ENCODE measurements at regions not wholly inside any gene's neighbourhood (a gene's known extent, or its start where the extent isn't known, plus 50 kb on each side); places are given as distances from the start of the nearest gene placed in this dataset.

DNA sequence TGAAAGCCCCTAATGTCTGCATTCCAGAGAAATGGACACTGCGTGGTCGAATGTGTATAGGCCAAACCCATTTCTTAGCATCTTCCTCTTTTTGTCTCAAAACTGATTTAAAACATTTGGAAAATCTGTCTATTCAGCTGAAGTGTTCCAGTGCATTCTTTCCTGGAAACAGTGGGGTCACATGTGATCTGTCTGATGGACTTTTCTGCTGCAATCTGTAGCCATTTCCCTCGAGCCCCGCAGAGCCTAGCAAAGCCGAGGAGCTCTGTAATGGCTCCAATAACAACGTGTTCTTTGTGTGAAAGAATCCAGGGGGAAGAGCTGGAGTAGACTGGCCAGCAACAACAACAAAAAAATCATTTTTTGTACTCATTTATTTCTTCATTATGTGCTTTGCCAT lies 329.3 kb downstream of the BARHL2 start:
- H3K27ac ChIP-seq = no peak overlapping the region
- no peak for ATAC-seq
- no peak for FAIRE-seq
- H3K27me3 ChIP-seq = no peaks in the 10 kb centered on the region
- intact Hi-C loops (cut with DNase I) = no loop called here
- TF ChIP-seq, protein P1, sequence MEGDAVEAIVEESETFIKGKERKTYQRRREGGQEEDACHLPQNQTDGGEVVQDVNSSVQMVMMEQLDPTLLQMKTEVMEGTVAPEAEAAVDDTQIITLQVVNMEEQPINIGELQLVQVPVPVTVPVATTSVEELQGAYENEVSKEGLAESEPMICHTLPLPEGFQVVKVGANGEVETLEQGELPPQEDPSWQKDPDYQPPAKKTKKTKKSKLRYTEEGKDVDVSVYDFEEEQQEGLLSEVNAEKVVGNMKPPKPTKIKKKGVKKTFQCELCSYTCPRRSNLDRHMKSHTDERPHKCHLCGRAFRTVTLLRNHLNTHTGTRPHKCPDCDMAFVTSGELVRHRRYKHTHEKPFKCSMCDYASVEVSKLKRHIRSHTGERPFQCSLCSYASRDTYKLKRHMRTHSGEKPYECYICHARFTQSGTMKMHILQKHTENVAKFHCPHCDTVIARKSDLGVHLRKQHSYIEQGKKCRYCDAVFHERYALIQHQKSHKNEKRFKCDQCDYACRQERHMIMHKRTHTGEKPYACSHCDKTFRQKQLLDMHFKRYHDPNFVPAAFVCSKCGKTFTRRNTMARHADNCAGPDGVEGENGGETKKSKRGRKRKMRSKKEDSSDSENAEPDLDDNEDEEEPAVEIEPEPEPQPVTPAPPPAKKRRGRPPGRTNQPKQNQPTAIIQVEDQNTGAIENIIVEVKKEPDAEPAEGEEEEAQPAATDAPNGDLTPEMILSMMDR (IDR thresholded peaks at IDR 0.05) = no peak
- 39 to 40% methylated on average over 6 of the region's 6 CpGs for WGBS, 2 donors
- no peaks in the 10 kb centered on the region for H3K9me3 ChIP-seq
- H3K36me3 ChIP-seq = no peaks in the 10 kb centered on the region
- H3K4me3 ChIP-seq = no peak overlapping the region
- DNase-seq = no peak
- no peaks in the 10 kb centered on the region for H3K4me1 ChIP-seq

DNA sequence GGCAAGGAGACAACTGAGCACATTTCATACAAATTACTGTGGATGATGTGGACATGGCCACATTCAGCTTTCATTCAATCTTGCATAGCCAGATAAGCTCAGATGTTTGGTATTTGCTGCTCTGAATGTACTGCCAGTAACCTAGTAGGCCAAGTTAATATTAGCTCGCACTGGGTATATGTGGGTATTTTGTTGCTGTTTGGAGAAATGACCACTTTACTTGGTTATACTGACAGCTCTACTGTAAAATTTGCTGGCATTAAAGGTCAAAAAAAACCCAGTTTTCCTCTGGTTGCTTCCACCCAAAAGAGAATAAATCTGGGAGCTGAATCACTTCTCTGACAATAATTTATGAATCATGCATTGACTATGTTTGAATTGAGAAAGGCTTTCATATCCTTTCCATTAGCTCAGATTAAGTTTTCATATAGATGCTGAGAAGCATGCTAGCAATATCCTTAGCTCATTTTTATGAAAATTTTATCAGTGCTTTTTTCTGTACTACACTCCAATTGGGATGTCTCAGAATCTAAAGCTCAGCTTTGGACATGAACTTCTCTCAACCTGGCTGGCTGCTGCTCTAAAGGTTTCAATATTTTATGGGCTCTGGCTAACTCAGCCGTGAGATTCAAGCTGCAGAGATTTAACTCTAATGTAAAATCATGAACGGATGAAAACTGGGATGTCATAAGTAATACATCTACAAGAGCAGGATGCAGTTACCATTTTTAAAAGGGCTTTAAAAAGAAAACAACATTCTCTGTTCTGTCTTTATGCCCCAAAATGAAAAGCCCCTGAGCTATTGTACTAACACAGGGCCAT lies 330.0 kb downstream of the BARHL2 start:
- no peaks in the 10 kb centered on the region for H3K27me3 ChIP-seq
- DNase-seq (no peak), FAIRE-seq (no peak), ATAC-seq (no peak)
- TF ChIP-seq, protein P1 (IDR thresholded peaks at IDR 0.05) = no peak
- 61 to 68% methylated on average over 3 of the region's 3 CpGs for WGBS, 2 donors
- no peaks in the 10 kb centered on the region for H3K36me3 ChIP-seq
- no peak overlapping the region for H3K27ac ChIP-seq
- intact Hi-C loops (cut with DNase I) = no loop called here
- no peaks in the 10 kb centered on the region for H3K9me3 ChIP-seq
- H3K4me3 ChIP-seq = no peak overlapping the region
- no peaks in the 10 kb centered on the region for H3K4me1 ChIP-seq

DNA sequence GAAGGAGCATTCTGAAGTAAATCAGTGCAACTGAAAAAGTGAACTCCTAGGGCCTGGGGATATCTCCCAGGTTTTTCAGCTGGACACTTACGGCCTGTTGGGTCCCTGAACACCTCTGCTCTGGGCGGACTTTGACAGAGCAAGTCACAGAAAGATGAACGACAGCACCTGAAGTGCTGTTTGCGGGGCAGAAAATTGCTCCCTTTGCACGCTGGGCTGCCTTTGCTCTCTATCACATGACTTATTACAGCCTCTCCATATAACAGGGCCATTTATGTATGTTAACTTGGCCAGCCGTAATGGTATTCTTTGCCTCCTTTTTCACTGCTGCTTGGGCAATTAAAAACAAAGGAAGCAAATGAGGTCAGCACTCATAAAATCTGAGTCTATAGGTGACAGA lies 332.9 kb downstream of the BARHL2 start:
- TF ChIP-seq, protein P1 (IDR thresholded peaks at IDR 0.05) = no peak
- H3K9me3 ChIP-seq = no peaks in the 10 kb centered on the region
- no peaks in the 10 kb centered on the region for H3K36me3 ChIP-seq
- DNase-seq (no peak), ATAC-seq (no peak), FAIRE-seq (no peak)
- H3K27me3 ChIP-seq = no peaks in the 10 kb centered on the region
- H3K27ac ChIP-seq = no peak overlapping the region
- intact Hi-C loops (cut with DNase I) = no loop called here
- WGBS, 2 donors = 74 to 75% methylated on average over 6 of the region's 6 CpGs
- no peak overlapping the region for H3K4me3 ChIP-seq
- no peaks in the 10 kb centered on the region for H3K4me1 ChIP-seq

DNA sequence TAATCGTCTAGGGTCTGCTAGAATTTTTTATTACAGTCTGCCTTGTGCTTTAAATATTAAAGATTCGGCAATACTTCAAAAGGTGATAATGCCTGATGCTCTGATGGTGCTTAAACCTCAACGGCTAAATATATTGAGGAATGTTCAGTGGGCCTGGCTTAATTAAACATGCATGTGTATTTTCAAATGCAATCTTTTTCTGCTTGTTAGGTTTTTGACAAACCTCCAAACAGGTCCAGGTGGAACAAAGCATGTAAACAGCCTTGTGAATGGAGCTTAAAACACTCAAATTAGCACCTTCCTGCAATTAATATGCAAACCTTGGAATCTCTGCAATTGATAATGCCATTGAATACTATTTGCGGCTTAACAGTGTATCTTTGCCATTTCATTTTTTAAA lies 334.9 kb downstream of the BARHL2 start:
- Histone ChIP-seq H3K4me3 (no peak overlapping the region), H3K36me3 (no peaks in the 10 kb centered on the region), H3K27ac (no peak overlapping the region), H3K27me3 (no peaks in the 10 kb centered on the region), H3K9me3 (no peaks in the 10 kb centered on the region), H3K4me1 (no peaks in the 10 kb centered on the region)
- ATAC-seq = no peak
- no peak for DNase-seq
- WGBS, 2 donors = 63 to 74% methylated on average over 4 of the region's 4 CpGs
- TF ChIP-seq, protein P1 (IDR thresholded peaks at IDR 0.05) = no peak
- intact Hi-C loops (cut with DNase I) = no loop called here
- no peak for FAIRE-seq

DNA sequence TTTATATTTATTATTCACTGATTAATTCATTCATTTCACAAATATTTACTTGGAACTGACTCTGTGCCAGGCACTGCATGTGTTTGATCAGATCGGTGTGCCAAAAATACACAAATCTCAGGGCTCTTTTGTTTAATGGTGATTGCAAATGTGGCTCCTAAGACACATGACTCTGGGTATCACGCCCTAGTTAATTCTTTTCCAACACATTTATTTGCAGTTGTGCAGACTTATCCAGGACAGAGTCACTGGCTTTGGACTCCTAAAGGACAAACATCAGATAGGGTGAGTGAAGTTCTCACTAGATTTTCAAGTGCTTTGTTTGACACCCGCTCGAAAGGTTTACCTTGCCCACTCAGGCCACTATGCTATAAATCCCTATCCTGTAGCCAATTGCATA lies 335.5 kb downstream of the BARHL2 start:
- no peak overlapping the region for H3K4me3 ChIP-seq
- no peaks in the 10 kb centered on the region for H3K9me3 ChIP-seq
- ATAC-seq (no peak), DNase-seq (no peak), FAIRE-seq (no peak)
- TF ChIP-seq, protein P1 (IDR thresholded peaks at IDR 0.05) = no peak
- intact Hi-C loops (cut with DNase I) = no loop called here
- no peaks in the 10 kb centered on the region for H3K4me1 ChIP-seq
- no peak overlapping the region for H3K27ac ChIP-seq
- H3K36me3 ChIP-seq = no peaks in the 10 kb centered on the region
- H3K27me3 ChIP-seq = no peaks in the 10 kb centered on the region
- WGBS, 2 donors = 40 to 42% methylated on average over 4 of the region's 4 CpGs

All from pancreas (tissue), 10 donors.